NCI-H524 (cell line): ENCODE measurements at regions not wholly inside any gene's neighbourhood (a gene's known extent, or its start where the extent isn't known, plus 50 kb on each side); places are given as distances from the start of the nearest gene placed in this dataset.
"Not testable (repeated sequence)": the region's sequence is repeated elsewhere in the genome, so short reads cannot be mapped to it uniquely, and the experiment has no call there.

Experiments used
- DNase-seq, 2 experiments: peaks; one replicate each; lab custom pipeline; 2025; lab: John Stamatoyannopoulos, UW

DNA sequence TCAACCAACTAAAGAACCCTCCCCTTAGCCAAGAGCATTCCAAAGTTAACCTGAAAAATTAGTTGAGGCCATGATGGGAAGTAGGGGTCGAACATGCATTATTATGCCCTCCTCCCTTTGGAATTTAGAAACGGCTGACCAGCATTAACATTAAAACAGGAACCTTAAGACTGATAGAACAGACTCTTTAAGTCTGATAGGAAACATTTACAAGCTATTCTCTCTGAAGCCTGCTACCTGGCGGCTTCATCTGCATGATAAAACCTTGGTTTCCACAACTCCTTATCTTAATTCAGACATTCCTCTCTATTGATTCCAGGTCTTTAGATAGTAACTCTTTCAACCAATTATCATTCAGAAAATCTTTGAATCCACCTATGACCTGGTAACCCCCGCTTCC lies 331.0 kb downstream of the CGGBP1 start:
- DNase-seq, result no peak

- DNase-seq, result no peak
Measured at GRCh38 chr3:87719060-87719459, 339.7 kb downstream of the CGGBP1 start.

GRCh38 chr3:87710511-87710910 lies 348.3 kb downstream of the CGGBP1 start:
- no peak for DNase-seq

- DNase-seq, result no peak
Measured at GRCh38 chr3:87710028-87710427, 348.8 kb downstream of the CGGBP1 start.

DNA sequence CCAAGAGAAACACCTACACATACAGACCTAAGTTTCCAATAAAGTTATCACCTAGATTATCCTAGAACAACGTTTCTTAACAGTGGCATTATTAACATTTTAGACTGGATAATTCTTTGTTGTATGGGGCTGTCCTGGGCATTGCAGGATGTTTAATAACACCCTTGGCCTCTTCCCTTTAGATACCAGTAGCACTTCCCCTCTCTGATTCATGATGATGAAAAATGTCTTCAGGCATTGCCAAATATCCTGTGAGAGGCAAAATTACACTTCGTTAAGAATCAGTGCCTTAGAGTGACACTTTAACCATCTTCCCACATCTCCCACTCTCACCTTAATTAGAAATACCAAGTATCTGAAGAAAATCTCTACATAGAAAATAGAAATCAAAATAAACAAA lies 352.6 kb downstream of the CGGBP1 start:
- DNase-seq, result no peak

DNA sequence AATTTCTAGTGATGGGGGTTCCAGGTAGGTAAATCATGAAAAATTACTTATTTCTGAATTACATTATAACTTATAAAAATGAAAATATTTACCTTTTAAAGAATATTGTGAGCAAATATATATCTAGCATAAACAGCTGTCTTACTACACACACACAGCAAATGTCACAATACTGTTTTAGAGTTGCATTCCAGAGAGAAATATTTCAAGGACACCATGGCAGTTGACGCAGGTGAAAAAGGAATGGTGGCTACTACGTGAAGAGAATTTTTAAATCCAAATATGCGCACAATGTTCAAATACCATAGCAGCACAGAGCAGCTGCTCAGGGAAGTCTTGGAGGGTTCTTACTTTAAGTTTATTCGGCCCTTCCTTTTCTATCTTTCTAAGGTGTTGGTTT lies 356.2 kb downstream of the CGGBP1 start:
- DNase-seq, result no peak

DNA sequence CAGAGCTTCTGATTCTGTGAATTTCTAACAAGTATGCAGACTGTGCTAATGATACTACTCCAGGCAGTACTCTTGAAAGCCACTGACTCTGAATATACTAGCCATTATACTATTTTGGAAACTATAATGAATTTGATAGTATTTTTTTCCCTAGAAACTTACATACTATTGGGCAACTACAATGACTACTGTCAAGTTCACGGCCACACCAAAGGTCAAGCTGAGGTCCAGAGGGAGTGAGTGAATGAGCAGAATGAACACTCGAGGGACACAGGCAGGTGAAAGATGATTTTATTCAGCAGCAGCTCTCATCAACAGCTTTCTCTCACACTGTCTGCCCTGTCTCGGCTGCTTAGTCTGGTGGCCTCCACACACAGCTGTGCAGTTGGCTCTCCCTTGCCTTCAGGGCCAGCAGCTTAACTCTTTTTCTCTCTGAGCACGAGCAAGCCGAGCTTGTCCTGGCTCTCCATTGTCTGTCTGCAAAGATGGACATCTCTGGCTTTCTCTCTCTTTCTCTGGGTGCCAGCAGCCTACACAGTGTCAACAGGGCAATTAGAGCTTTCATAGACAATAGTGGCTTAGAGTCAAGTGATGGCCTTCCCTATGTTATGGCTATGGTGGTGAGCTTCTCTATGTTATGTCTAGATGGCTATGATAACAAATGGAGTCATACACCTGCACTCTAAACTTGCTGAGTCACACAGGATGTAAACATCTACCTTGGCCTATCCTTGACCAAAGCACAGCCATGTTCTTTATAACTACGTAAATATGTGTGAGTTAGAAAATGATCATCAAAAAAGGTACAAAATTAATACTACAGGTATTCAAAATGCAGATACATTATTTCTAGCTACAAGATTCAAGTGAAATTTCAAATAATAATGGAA lies 362.4 kb downstream of the CGGBP1 start:
- DNase-seq, result no peak

DNA sequence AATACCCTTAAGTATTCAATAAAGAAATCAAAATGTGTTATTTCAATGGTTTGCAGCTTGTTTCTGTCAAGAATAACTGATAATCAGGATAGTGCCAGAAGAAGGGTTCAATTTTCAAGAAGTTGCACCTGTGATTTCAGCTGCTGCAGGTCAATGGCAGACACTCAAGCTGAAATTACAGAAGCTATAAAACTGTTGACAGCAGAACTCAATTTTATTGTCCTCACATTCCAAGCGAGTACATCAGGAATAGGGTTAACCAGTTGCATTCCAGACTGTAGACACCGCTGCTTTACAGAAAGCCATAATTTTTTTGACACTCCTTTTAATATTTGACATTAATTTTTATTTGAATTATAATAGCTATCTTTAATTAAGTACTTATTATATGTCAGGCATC lies 364.1 kb downstream of the CGGBP1 start:
- DNase-seq, result no peak

DNA sequence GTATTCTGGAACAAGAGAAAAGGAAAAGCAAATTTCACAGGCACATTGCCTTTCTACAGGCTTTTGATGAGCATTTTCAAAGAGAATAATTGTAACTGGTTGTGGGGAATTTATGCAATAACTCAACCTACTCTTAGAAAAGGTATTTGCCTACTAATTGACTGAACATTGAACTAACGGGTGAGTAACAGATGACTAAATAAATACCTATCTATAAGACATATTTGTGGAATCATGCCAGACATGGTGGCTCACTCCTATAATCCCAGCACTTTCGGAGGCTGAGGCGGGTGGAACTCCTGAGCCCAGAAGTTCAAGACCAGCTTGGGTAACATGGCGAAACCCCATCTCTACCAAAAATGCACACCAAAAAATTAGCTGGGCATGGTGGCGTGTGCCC lies 367.7 kb downstream of the CGGBP1 start:
- DNase-seq, result no peak

GRCh38 chr3:87678984-87679660 lies 379.7 kb downstream of the CGGBP1 start:
- not testable (repeated sequence) for DNase-seq

DNA sequence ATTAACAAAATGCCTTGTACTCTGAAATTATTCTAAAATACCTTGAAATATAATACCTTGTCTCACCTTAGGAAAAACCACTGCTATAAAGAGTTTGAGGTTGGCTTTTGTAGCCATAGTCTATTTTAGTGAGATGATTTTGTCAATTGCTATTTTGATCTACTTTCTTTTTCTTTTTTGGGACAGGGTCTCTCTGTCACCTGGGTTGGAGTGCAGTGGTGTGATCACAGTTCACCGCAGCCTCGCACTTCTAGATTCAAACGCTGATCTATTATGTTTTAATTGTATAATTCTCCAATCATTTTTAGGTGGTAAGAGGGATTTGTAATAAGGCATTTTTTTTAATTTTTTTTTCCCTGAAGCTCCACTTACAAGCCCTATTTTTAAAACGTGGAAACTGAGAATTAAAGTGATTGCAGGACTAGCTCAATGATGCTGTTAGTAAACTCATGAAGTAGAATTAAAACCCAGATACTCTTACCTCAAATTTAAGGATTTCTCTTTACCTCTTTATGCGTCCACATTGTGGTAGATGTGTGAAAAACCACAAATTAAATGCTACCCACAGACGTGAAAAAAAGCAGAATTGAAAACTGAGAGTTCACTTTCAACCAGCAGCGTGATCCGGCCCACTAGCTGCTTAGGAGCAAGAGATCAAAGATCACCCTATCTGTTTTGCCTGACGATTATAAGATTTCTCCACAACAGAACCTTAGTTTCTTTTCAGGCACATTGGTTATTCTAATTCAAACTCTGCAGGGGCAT lies 384.2 kb downstream of the CGGBP1 start:
- no peak for DNase-seq

DNA sequence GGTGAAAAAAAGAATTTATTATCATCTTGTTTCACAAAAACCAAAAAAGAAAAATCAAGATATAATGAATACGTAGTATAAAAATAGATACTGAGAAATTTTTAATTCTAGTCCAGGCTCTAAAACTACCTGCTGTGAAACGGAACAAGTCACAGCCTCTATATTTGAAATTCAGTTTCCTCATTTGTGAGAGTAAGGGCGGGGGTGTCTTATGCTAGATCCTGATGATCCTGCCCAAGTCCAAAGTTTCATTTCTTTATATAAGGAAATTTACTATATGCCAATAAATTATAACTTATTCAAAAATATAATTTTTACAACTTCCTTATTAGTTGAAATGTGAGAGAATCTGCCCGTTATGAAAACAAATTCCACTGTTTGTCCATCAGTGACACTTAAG lies 385.7 kb downstream of the CGGBP1 start:
- DNase-seq, result no peak

DNA sequence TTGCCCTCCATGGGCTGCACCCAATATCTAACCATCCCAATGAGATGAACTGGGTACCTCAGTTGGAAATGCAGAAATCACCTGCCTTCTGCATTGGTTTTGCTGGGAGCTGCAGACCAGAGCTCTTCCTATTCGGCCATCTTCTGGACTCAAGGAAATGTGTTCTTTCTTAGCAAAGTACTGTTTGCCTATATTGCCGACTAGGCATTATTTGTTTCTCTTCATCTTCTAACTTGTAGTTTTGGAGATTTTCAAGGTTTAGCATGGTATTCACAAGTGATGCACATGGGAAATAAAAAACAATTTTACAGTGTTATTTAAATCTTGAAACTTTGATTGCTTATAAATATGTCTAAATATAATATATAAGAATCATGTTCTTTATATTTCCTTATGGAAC lies 377.8 kb upstream of the POU1F1 start:
- no peak for DNase-seq

DNA sequence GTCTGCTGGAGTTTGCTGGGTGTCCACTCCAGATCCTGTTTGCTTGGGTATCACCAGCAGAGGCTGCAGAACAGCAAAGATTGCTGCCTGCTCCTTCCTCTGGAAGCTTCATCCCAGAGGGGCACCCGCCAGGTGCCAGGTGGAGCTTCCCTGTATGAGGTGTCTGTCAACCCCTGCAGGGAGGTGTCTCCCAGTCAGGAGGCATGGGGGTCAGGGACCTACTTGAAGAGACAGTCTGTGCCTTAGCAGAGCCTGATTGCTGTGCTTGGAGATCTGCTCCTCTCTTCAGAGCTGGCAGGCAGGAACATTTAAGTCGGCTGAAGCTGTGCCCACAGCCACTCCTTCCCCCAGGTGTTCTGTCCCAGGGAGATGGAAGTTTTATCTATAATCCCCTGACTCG lies 376.8 kb upstream of the POU1F1 start:
- not testable (repeated sequence) for DNase-seq

- DNase-seq, result no peak
Measured at GRCh38 chr3:87634426-87634825, 358.0 kb upstream of the POU1F1 start.

- no peak for DNase-seq
Measured at GRCh38 chr3:87627316-87627715, 350.9 kb upstream of the POU1F1 start.

DNA sequence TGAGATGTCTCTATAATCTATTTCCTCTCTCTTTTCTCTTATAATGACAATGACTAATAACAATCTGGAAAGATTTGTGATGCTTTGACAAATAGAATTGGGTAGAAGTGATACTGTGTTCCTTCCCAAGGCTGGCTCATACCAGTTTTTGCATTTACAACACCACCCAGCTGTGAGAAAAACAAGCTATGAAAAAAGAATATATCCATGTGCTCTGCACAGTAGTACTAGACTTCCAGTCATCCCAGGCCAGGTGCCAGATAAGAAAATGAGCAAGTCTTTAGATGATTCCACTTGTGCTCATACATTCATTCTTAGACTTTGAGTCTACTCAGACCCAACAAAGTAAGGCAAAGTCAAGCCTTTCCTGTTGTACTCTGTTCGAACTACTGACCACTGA lies 350.2 kb upstream of the POU1F1 start:
- DNase-seq, result no peak

GRCh38 chr3:87625876-87626275 lies 349.5 kb upstream of the POU1F1 start:
- DNase-seq, result no peak

DNA sequence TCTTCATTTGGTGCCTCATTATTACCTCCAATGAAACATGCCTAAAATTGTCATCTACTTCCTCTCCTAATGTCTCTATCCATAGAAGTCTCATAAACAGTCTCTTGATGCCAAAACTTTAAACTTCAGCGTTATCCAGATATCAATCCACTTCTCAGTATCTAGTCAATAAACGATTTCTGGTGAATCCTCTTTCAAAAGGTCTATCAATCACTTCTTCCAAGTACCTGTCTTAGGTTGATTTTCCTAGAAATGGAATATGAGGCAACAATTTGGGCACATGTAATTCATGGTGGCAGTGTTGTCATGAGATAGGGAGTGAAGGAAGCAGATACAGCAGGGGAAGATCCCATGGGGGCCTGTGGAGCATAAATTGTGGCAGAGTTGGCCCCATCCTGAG lies 348.5 kb upstream of the POU1F1 start:
- DNase-seq, result no peak

- DNase-seq, result no peak
Measured at GRCh38 chr3:87621667-87622066, 345.3 kb upstream of the POU1F1 start.

GRCh38 chr3:87615506-87615905 lies 339.1 kb upstream of the POU1F1 start:
- DNase-seq, result no peak

DNA sequence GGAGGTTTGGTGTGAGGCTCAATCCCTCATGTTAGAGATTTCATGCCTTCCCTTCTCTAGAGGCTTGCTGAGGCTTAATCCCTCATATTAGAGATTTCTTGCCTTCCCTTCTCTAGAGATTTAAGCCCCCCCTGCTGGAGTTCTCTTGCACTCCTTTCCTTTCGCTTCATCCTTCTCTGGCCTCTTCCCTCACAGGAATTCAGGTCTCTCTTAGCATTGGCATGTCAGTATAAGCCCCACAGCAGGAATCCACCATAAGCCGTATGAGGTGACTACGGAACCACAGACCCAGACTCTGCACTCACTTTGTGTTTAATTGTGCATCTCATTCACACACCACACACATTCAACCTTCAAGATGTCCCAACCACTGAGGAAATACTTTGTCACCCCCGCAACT lies 338.6 kb upstream of the POU1F1 start:
- no peak for DNase-seq

- no peak for DNase-seq
Measured at GRCh38 chr3:87607234-87607633, 330.9 kb upstream of the POU1F1 start.
